ENCODE measurements at regions not wholly inside any gene's neighbourhood (a gene's known extent, or its start where the extent isn't known, plus 50 kb on each side); places are given as distances from the start of the nearest gene placed in this dataset.

DNA sequence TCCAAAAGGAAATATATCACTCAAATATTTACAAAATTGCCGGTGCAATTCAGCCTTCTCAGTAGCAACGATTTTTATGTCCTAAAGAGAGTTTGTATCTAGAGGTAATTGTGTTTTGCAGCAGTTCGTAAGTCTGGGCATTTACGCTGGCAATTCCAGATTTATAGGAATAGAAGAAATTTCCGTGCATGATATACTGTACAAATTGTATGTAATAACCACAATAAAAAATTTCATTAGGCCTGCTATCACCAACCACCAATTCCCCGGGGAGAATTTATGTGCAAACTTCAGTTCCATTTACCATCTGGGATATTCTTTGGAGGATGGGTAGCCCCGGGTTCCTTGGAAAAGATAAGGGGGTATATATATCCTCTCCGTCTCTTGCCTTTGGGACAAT is 401.5 kb downstream of the TMEM114 start:
- no peaks in the 10 kb centered on the region for H3K36me3 Mint-ChIP-seq (ENCODE audit: low read depth)
- no peak for DNase-seq (ENCODE audit: low read depth, low spot score)
- H3K4me1 Mint-ChIP-seq: no peaks in the 10 kb centered on the region
- H3K27ac Mint-ChIP-seq (ENCODE audit: unreplicated experiment): no peak overlapping the region
- H3K27me3 Mint-ChIP-seq (ENCODE audit: low read depth): peaks cover 12% of the 10 kb centered on the region
- TF ChIP-seq CTCF (conservative IDR thresholded peaks at IDR 0.05): no peak
- H3K4me3 Mint-ChIP-seq: no peak overlapping the region
- H3K9me3 Mint-ChIP-seq: peaks cover 3% of the 10 kb centered on the region

DNA sequence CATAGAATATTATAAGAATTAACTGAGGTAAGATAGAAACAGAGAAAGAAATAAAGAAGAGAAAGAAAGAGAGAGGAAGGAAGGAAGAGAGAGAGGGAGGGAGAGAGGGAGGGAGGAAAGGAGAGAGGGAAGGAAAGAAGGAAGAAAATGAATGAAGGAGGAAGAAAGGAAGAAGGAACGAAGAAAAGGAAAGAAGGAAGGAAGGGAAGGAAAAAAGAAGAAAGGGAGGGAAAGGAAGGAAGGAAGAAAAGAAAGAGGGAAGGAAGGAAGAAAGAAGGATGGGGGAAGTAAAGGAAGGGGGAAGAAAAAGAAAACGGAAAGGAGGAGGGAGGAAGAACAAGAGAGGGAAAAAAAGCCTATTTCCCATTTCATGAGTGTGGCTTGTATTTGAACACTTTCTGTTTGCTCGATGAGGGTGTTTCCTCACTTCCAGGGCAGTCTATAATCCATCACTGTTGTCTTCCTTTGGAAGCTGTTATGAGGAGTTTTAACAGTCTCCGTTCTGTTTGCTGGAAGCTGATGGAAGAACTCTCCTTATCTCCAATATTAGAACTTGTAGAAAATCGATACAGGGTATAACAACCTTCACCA is 402.4 kb downstream of the TMEM114 start:
- Mint-ChIP-seq H3K36me3 (ENCODE audit: low read depth) (no peaks in the 10 kb centered on the region), H3K4me1 (no peaks in the 10 kb centered on the region), H3K27me3 (ENCODE audit: low read depth) (peaks cover 9% of the 10 kb centered on the region), H3K4me3 (no peak overlapping the region), H3K27ac (ENCODE audit: unreplicated experiment) (no peak overlapping the region), H3K9me3 (peaks cover 3% of the 10 kb centered on the region)
- DNase-seq (ENCODE audit: low read depth, low spot score): no peak
- no peak for TF ChIP-seq CTCF (conservative IDR thresholded peaks at IDR 0.05)

GRCh38 chr16:8184854-8185253 is 405.5 kb downstream of the TMEM114 start:
- H3K27me3 Mint-ChIP-seq (ENCODE audit: low read depth): peaks cover 14% of the 10 kb centered on the region
- H3K36me3 Mint-ChIP-seq (ENCODE audit: low read depth): no peaks in the 10 kb centered on the region
- no peak for TF ChIP-seq CTCF (conservative IDR thresholded peaks at IDR 0.05)
- peaks cover under 1% of the 10 kb centered on the region for H3K4me1 Mint-ChIP-seq
- H3K4me3 Mint-ChIP-seq: no peak overlapping the region
- no peak for DNase-seq (ENCODE audit: low read depth, low spot score)
- no peaks in the 10 kb centered on the region for H3K9me3 Mint-ChIP-seq
- no peak overlapping the region for H3K27ac Mint-ChIP-seq (ENCODE audit: unreplicated experiment)

- no peak overlapping the region for H3K4me3 Mint-ChIP-seq
- no peak overlapping the region for H3K27ac Mint-ChIP-seq (ENCODE audit: unreplicated experiment)
- no peak for DNase-seq (ENCODE audit: low read depth, low spot score)
- no peaks in the 10 kb centered on the region for H3K36me3 Mint-ChIP-seq (ENCODE audit: low read depth)
- H3K4me1 Mint-ChIP-seq: peaks cover 4% of the 10 kb centered on the region
- H3K9me3 Mint-ChIP-seq: no peaks in the 10 kb centered on the region
- no peak for TF ChIP-seq CTCF (conservative IDR thresholded peaks at IDR 0.05)
- H3K27me3 Mint-ChIP-seq (ENCODE audit: low read depth): peaks cover 21% of the 10 kb centered on the region
Measured at GRCh38 chr16:8183176-8184099, 406.9 kb downstream of the TMEM114 start.

DNA sequence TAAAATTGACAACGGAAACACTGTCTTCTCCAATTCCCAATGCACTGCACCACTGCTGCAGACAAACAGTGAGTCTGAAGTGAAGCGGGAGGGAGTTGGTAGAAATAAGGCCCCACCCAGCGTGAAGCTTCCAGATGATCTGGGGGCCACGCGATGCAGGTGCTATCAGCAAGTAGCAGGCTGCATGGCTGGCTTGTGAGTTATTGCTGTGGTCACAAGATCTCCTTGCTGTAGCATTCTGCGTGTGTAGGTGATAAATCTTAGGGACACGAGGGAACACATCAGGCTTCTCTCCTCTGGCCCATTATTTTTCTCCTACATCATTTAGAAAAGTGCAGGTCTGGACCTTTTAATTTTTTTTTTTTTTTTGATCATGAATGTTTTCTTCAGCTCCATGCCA is 407.6 kb downstream of the TMEM114 start:
- H3K36me3 Mint-ChIP-seq (ENCODE audit: low read depth): no peaks in the 10 kb centered on the region
- no peaks in the 10 kb centered on the region for H3K9me3 Mint-ChIP-seq
- no peak for DNase-seq (ENCODE audit: low read depth, low spot score)
- TF ChIP-seq CTCF (conservative IDR thresholded peaks at IDR 0.05): no peak
- H3K27ac Mint-ChIP-seq (ENCODE audit: unreplicated experiment): no peak overlapping the region
- H3K4me1 Mint-ChIP-seq: peaks cover 4% of the 10 kb centered on the region
- H3K4me3 Mint-ChIP-seq: no peak overlapping the region
- H3K27me3 Mint-ChIP-seq (ENCODE audit: low read depth): peaks cover 27% of the 10 kb centered on the region

Measured in neural crest cell (in vitro differentiated cells).